ENCODE measurements at regions not wholly inside any gene's neighbourhood (a gene's known extent, or its start where the extent isn't known, plus 50 kb on each side); places are given as distances from the start of the nearest gene placed in this dataset.

GRCh38 chrX:4825550-4825949, 1112.1 kb upstream of the PRKX start:
- no peak for ATAC-seq
- no peak for TF ChIP-seq ZNF8 (CRISPR knock-in tag; IDR thresholded peaks at IDR 0.05)
- no peak for TF ChIP-seq CSDC2 (CRISPR knock-in tag; IDR thresholded peaks at IDR 0.05)
- no peak for TF ChIP-seq CREB5 (CRISPR knock-in tag; IDR thresholded peaks at IDR 0.05; ENCODE audit: low read depth)
- TF ChIP-seq ZNF565 (CRISPR knock-in tag; conservative IDR thresholded peaks at IDR 0.05; ENCODE audit: low read depth) = no peak

GRCh38 chrX:4809571-4809970, 1096.1 kb upstream of the PRKX start:
- no peak for ATAC-seq
- TF ChIP-seq ISL1 (CRISPR knock-in tag; IDR thresholded peaks at IDR 0.05) (no peak), ZNF565 (CRISPR knock-in tag; conservative IDR thresholded peaks at IDR 0.05; ENCODE audit: low read depth) (no peak), ZNF8 (CRISPR knock-in tag; IDR thresholded peaks at IDR 0.05) (no peak), TCF4 (CRISPR knock-in tag; IDR thresholded peaks at IDR 0.05; ENCODE audit: borderline replicate concordance) (no peak), PPARA (CRISPR knock-in tag; IDR thresholded peaks at IDR 0.05; ENCODE audit: borderline replicate concordance) (no peak), ZNF70 (CRISPR knock-in tag; IDR thresholded peaks at IDR 0.05) (no peak), ZC3H10 (CRISPR knock-in tag; IDR thresholded peaks at IDR 0.05) (no peak), SNAI2 (CRISPR knock-in tag; IDR thresholded peaks at IDR 0.05) (no peak), POU6F1 (CRISPR knock-in tag; IDR thresholded peaks at IDR 0.05; ENCODE audit: borderline replicate concordance, low read depth) (no peak), PATZ1 (CRISPR knock-in tag; IDR thresholded peaks at IDR 0.05; ENCODE audit: borderline replicate concordance) (no peak), OSR1 (CRISPR knock-in tag; IDR thresholded peaks at IDR 0.05) (no peak), CSRNP3 (CRISPR knock-in tag; IDR thresholded peaks at IDR 0.05) (no peak), TOX (CRISPR knock-in tag; IDR thresholded peaks at IDR 0.05; ENCODE audit: borderline replicate concordance) (no peak), ARNTL (CRISPR knock-in tag; IDR thresholded peaks at IDR 0.05; ENCODE audit: borderline replicate concordance, low read depth) (no peak), RARB (CRISPR knock-in tag; IDR thresholded peaks at IDR 0.05) (no peak), CREB5 (CRISPR knock-in tag; IDR thresholded peaks at IDR 0.05; ENCODE audit: low read depth) (no peak), BACH2 (CRISPR knock-in tag; IDR thresholded peaks at IDR 0.05; ENCODE audit: borderline replicate concordance) (no peak), ZFP30 (CRISPR knock-in tag; IDR thresholded peaks at IDR 0.05) (no peak), TSHZ2 (CRISPR knock-in tag; IDR thresholded peaks at IDR 0.05) (no peak)

- ATAC-seq = no peak
- TF ChIP-seq ZFP30 (CRISPR knock-in tag; IDR thresholded peaks at IDR 0.05) (no peak), BACH2 (CRISPR knock-in tag; IDR thresholded peaks at IDR 0.05; ENCODE audit: borderline replicate concordance) (no peak), ZNF8 (CRISPR knock-in tag; IDR thresholded peaks at IDR 0.05) (no peak), CREB5 (CRISPR knock-in tag; IDR thresholded peaks at IDR 0.05; ENCODE audit: low read depth) (no peak), ZFP3 (CRISPR knock-in tag; IDR thresholded peaks at IDR 0.05) (no peak), SNAI2 (CRISPR knock-in tag; IDR thresholded peaks at IDR 0.05) (no peak)
Measured at GRCh38 chrX:4805502-4805901, 1092.1 kb upstream of the PRKX start.
